SK-N-SH (cell line): ENCODE measurements at regions not wholly inside any gene's neighbourhood (a gene's known extent, or its start where the extent isn't known, plus 50 kb on each side); places are given as distances from the start of the nearest gene placed in this dataset.

ENCODE experiments used
- EP300 ChIP-seq, 2 experiments: IDR thresholded peaks; 2 replicates each; pipeline versions ENCODE4 v1.4.0 to v1.6.1; 2012; ENCODE audit warnings: borderline replicate concordance in 1 of 2, low read depth in 1 of 2, low read length in 1 of 2
- FOXM1 ChIP-seq: IDR thresholded peaks from 2 replicates; pipeline ENCODE4 v1.4.0; 2012; ENCODE audit warnings: low read depth, mild to moderate bottlenecking
- NRF1 ChIP-seq: IDR thresholded peaks from 2 replicates; pipeline ENCODE4 v1.6.1; 2012; ENCODE audit warnings: low read depth, mild to moderate bottlenecking, low read length
- SMC3 ChIP-seq: IDR thresholded peaks from 2 replicates; pipeline ENCODE4 v1.6.1; 2012; ENCODE audit warnings: low read depth, low read length, improper control_type of control experiment

DNA sequence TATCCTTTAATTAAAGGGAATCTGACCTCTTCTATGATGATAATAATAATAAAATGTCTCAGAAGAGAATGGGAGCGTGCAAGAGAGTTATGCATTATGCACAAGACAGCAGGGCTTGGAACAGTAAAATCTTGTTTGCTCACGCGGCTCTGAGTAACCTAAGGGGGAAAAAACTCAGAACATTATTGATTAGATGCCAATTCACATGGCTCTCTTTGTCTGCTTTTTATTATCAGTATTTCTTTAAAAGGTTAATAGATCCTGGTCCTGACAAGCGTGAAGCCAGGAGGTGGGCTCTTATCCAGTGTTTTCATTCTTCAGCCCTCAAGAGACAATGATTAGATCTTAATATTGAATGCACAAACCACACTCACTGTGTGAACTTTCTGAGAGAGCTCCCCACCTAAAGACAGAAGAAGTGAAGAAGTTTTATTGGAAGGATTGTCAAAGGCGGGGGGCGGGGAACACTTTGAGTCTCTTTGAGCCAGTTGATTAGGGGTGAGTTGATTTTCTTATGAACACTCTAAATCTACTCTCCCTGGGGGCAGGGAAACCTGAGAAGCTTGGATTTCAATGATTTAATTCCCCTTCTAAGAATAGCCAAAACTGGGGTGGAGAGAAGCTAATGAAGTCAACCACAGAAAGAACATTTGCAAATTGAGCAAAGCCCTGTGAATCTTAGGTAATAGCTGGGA, 127.5 kb upstream of the CTAGE1 start:
- no peak for TF ChIP-seq NRF1
- no peak for TF ChIP-seq EP300 (IDR thresholded peaks at IDR 0.05; ENCODE audit: borderline replicate concordance in 1 of 2, low read depth in 1 of 2, low read length in 1 of 2)
- TF ChIP-seq FOXM1, result no peak
- TF ChIP-seq SMC3, result no peak
